OCI-LY3 (cell line): ENCODE measurements at regions not wholly inside any gene's neighbourhood (a gene's known extent, or its start where the extent isn't known, plus 50 kb on each side); places are given as distances from the start of the nearest gene placed in this dataset.

Experiments used
- CTCF ChIP-seq: fragments of 200-600, 300-600 bp; sonication (generic); IDR thresholded peaks from 2 replicates; pipeline ENCODE4 v1.5.1; 2014; ENCODE audit warnings: antibody characterized with exemption, low read length, low read depth
- EZH2phosphoT487 ChIP-seq: fragments of 200-600 bp; shearing (Covaris generic); IDR thresholded peaks from 2 replicates; pipeline ENCODE4 v1.6.1; 2018; ENCODE audit warnings: antibody characterized with exemption, mixed run types, low read depth

DNA sequence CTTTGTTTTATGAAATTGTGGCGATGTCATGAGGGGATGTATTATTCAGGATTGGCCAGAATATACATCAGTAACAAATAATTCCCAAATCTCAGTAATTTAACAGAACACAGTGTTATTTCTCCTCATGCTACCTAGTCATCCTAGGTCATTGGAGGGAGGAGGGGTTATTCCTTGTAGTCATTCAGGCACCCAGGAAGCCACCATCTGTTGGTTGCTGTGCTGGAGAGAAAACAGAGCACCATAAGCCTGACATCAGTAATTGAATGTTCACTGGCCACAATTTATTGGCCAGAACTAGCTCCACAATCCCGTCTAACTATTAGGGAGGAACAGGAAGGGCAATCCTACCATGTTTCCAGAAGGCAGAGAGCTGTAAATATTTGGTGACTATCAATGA is 303.5 kb upstream of the CELF4 start:
- TF ChIP-seq CTCF, result no peak
- TF ChIP-seq EZH2phosphoT487, result no peak
